Glutamatergic neuron (in vitro differentiated cells): ENCODE measurements at regions not wholly inside any gene's neighbourhood (a gene's known extent, or its start where the extent isn't known, plus 50 kb on each side); places are given as distances from the start of the nearest gene placed in this dataset.

Source experiments
- DNase-seq: peaks from one replicate; pipeline ENCODE4 v3.0.0; 2022
- H3K27ac Mint-ChIP-seq: one replicate; pipeline ENCODE4 v1.8.0; 2020; ENCODE audit warnings: mild to moderate bottlenecking, mixed read lengths, inconsistent platforms; ENCODE audit not compliant: unreplicated experiment
- H3K27me3 Mint-ChIP-seq: one replicate; pipeline ENCODE4 v1.8.0; 2020; ENCODE audit warnings: mild to moderate bottlenecking, moderate library complexity, mixed read lengths, inconsistent platforms; ENCODE audit not compliant: unreplicated experiment
- H3K36me3 Mint-ChIP-seq: one replicate; pipeline ENCODE4 v1.8.0; 2020; ENCODE audit warnings: mild to moderate bottlenecking, mixed read lengths, inconsistent platforms; ENCODE audit not compliant: unreplicated experiment
- H3K4me1 Mint-ChIP-seq: one replicate; pipeline ENCODE4 v1.8.0; 2020; ENCODE audit warnings: mild to moderate bottlenecking, low read depth, mixed read lengths, inconsistent platforms; ENCODE audit not compliant: unreplicated experiment
- H3K4me3 Mint-ChIP-seq: one replicate; pipeline ENCODE4 v1.8.0; 2020; ENCODE audit warnings: mild to moderate bottlenecking, mixed read lengths, inconsistent platforms; ENCODE audit not compliant: unreplicated experiment
- H3K9me3 Mint-ChIP-seq: one replicate; pipeline ENCODE4 v1.8.0; 2020; ENCODE audit warnings: mild to moderate bottlenecking, moderate library complexity, mixed read lengths, inconsistent platforms; ENCODE audit not compliant: unreplicated experiment
- CTCF ChIP-seq: fragments of 200-600 bp; sonication (generic); IDR thresholded peaks from one replicate; pipeline ENCODE4 v1.5.0; 2021; ENCODE audit not compliant: partially characterized antibody, unreplicated experiment

GRCh38 chr14:101025696-101026095, 122.2 kb upstream of the RTL1 start:
- no peak for TF ChIP-seq CTCF
- DNase-seq, result no peak
- H3K27me3 Mint-ChIP-seq, result peaks cover 7% of the 10 kb centered on the region

DNA sequence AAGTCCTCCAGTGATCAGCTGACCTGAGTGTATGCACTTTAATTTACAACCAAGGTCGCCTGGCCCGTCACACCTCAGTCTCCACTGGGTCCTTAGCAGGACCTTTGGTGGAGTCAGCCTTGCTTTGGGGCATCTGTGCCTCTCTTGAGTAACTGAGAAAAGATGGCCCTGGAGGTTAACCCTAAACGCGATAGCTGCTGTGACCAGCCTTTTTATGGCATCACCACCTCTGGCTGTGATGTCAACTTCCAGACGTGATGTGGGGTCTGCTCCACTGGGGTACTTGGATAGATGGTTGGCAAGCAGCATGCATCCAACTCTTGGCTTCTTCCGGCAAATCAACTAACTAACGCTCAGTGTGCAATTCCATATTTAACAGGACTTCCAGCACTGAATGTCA, 122.8 kb upstream of the RTL1 start:
- Mint-ChIP-seq H3K27me3 (peaks cover 2% of the 10 kb centered on the region), H3K9me3 (peaks cover 2% of the 10 kb centered on the region), H3K27ac (no peak overlapping the region), H3K4me3 (no peak overlapping the region), H3K4me1 (no peaks in the 10 kb centered on the region), H3K36me3 (peaks cover 14% of the 10 kb centered on the region)
- DNase-seq, result no peak
- no peak for TF ChIP-seq CTCF

More at GRCh38 chr14:101025696-101026095, 122.2 kb upstream of the RTL1 start:
- H3K36me3 Mint-ChIP-seq, result peaks cover 13% of the 10 kb centered on the region
- no peak overlapping the region for H3K4me3 Mint-ChIP-seq
- H3K27ac Mint-ChIP-seq, result no peak overlapping the region
- peaks cover 4% of the 10 kb centered on the region for H3K9me3 Mint-ChIP-seq
- H3K4me1 Mint-ChIP-seq, result no peaks in the 10 kb centered on the region

DNA sequence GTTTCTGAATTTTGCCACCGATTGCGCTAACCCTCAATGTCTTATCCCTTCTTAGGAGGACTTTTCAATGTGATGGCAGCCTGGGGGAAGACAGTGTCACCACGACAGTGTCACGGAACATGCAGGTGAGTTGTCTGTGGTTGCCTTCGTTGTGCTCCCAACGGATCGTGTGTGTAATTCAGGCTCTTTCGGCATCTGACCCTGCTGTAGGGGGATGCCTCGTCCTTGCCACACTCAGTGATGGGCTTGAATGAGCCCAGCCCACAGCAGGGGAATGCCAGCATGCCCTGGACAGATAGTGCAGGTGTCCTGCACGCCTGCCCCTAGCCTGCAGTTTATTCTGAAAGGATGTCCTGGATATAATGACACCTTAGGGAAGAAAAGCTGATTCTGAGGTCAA, 123.8 kb upstream of the RTL1 start:
- peak; percentile 3 for DNase-seq
- H3K4me3 Mint-ChIP-seq, result no peak overlapping the region
- no peak for TF ChIP-seq CTCF
- peaks cover 24% of the 10 kb centered on the region for H3K36me3 Mint-ChIP-seq
- no peak overlapping the region for H3K27ac Mint-ChIP-seq
- peaks cover 2% of the 10 kb centered on the region for H3K27me3 Mint-ChIP-seq
- no peaks in the 10 kb centered on the region for H3K4me1 Mint-ChIP-seq
- no peaks in the 10 kb centered on the region for H3K9me3 Mint-ChIP-seq

DNA sequence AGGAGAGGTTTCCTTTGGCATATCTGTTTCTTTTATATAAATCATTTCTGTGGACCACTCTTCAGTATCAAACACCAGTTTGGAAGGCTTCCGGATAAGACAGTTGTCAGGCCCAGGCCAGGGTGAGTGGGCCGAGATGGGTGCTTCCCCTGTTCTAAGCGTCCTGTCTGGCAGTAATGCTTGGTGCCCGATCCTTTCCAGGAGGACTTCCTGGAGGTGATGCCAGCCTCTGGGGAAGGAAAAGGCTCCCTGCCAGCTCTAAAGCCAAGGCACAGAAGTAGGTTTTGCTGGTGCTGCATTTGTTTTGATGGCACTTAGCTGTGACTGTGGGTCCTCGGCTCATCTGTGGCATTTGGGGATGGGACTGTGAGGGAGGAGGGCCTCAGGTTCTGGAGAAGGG, 124.4 kb upstream of the RTL1 start:
- H3K9me3 Mint-ChIP-seq, result no peaks in the 10 kb centered on the region
- no peak for TF ChIP-seq CTCF
- no peaks in the 10 kb centered on the region for H3K4me1 Mint-ChIP-seq
- H3K27ac Mint-ChIP-seq, result no peak overlapping the region
- no peak overlapping the region for H3K4me3 Mint-ChIP-seq
- H3K27me3 Mint-ChIP-seq, result peaks cover 2% of the 10 kb centered on the region
- H3K36me3 Mint-ChIP-seq, result peaks cover 28% of the 10 kb centered on the region
- peak; percentile 1 for DNase-seq

GRCh38 chr14:101028971-101029667, 125.6 kb upstream of the RTL1 start:
- H3K9me3 Mint-ChIP-seq, result no peaks in the 10 kb centered on the region
- no peaks in the 10 kb centered on the region for H3K4me1 Mint-ChIP-seq
- peak; percentile 2 for DNase-seq
- no peak for TF ChIP-seq CTCF
- H3K27me3 Mint-ChIP-seq, result peaks cover 2% of the 10 kb centered on the region
- H3K4me3 Mint-ChIP-seq, result no peak overlapping the region
- H3K36me3 Mint-ChIP-seq, result peaks cover 23% of the 10 kb centered on the region
- no peak overlapping the region for H3K27ac Mint-ChIP-seq
